ENCODE measurements at regions not wholly inside any gene's neighbourhood (a gene's known extent, or its start where the extent isn't known, plus 50 kb on each side); places are given as distances from the start of the nearest gene placed in this dataset.

GRCh38 chr2:134103196-134103595 is 150.7 kb upstream of the MGAT5 start:
- Histone ChIP-seq H3K4me1 (replicated peaks in 1 of 2) (no peaks in the 10 kb centered on the region), H3K27ac (no peak overlapping the region), H3K4me3 (no peak overlapping the region)
- no peak for ATAC-seq (replicated peaks in 6 of 8)
- in situ Hi-C loops (cut with MboI; ENCODE audit: low pct_unique_long_range_greater_than_20kb in 2 of 9, low sequenced_read_pairs in 9 of 9, unreplicated experiment in 9 of 9) = loop anchor here in 8 of 9 experiments (25.0 kb wide), 7 partner anchors 109 to 809 kb away; partner anchors contain the start of gene CCNT2 (in 2 of the 8)
- WGBS, 10 experiments = 29 to 93% (median 81%) methylated on average over 2 of the region's 2 CpGs; no CpG with 5 or more reads in 6 of the 10 experiments

DNA sequence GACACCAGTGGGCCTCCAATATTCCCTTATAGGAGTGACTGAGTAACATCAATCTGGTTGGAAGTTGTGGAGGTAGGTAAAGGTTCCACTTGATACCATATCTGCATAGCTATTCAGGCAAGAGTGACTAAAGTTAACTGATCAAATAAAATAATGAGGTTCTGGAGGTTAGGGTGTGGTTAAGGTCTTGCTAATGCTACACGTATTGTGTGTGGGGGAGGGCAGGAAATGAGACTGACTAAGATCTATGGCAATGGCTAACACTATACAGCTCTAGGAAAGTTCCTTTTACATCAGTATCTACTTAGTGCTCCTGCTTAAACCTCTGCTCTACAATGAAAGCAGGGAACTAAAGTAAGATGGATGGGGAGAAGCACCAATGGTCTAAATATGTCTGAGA is 149.1 kb upstream of the MGAT5 start:
- in situ Hi-C loops (cut with MboI; ENCODE audit: low pct_unique_long_range_greater_than_20kb in 2 of 9, low sequenced_read_pairs in 9 of 9, unreplicated experiment in 9 of 9) = loop anchor here in 8 of 9 experiments (25.0 kb wide), 7 partner anchors 108 to 808 kb away; partner anchors contain the start of gene CCNT2 (in 2 of the 8)
- H3K4me3 ChIP-seq = no peak overlapping the region
- no peaks in the 10 kb centered on the region for H3K4me1 ChIP-seq (replicated peaks in 1 of 2)
- no peak overlapping the region for H3K27ac ChIP-seq
- 0 to 83% (median 60%) methylated on average over 1 of the region's 1 CpG; no CpG with 5 or more reads in 3 of the 10 experiments for WGBS, 10 experiments
- no peak for ATAC-seq (replicated peaks in 6 of 8)

- no peak for ATAC-seq (replicated peaks in 6 of 8)
- Histone ChIP-seq H3K4me3 (no peak overlapping the region), H3K4me1 (replicated peaks in 1 of 2) (no peaks in the 10 kb centered on the region), H3K27ac (no peak overlapping the region)
- in situ Hi-C loops (cut with MboI; ENCODE audit: low pct_unique_long_range_greater_than_20kb in 2 of 9, low sequenced_read_pairs in 9 of 9, unreplicated experiment in 9 of 9) = loop anchor here in 8 of 9 experiments (25.0 kb wide), 7 partner anchors 105 to 805 kb away; partner anchors contain the start of gene CCNT2 (in 2 of the 8)
- 20 to 83% (median 48%) methylated on average over 1 to 3 of the region's 3 CpGs; no CpG with 5 or more reads in 3 of the 10 experiments for WGBS, 10 experiments
Measured at GRCh38 chr2:134107402-134107801, 146.5 kb upstream of the MGAT5 start.

GRCh38 chr2:134108113-134108512 is 145.8 kb upstream of the MGAT5 start:
- Histone ChIP-seq H3K27ac (no peak overlapping the region), H3K4me3 (no peak overlapping the region), H3K4me1 (replicated peaks in 1 of 2) (no peaks in the 10 kb centered on the region)
- 67 to 100% (median 92%) methylated on average over 1 to 4 of the region's 4 CpGs; no CpG with 5 or more reads in 3 of the 10 experiments for WGBS, 10 experiments
- in situ Hi-C loops (cut with MboI; ENCODE audit: low pct_unique_long_range_greater_than_20kb in 2 of 9, low sequenced_read_pairs in 9 of 9, unreplicated experiment in 9 of 9) = loop anchor here in 8 of 9 experiments (25.0 kb wide), 7 partner anchors 104 to 804 kb away; partner anchors contain the start of gene CCNT2 (in 2 of the 8)
- ATAC-seq (replicated peaks in 6 of 8) = no peak

DNA sequence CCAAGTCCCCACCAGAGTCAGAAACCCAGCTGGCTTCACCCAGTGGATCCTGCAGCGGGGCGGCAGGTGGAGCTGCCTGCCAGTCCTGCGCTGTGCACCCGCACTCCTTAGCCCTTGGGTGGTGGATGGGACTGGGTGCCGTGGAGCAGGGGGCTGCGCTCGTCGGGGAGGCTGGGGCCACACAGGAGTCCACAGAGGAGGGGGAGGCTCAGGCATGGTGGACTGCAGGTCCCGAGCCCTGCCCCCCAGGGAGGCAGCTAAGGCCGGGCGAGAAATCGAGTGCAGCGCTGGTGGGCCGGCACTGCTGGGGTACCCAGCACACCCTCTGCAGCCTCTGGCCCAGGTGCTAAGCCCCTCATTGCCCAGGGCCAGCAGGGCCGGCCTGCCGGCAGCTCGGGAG is 144.6 kb upstream of the MGAT5 start:
- in situ Hi-C loops (cut with MboI; ENCODE audit: low pct_unique_long_range_greater_than_20kb in 2 of 9, low sequenced_read_pairs in 9 of 9, unreplicated experiment in 9 of 9) = loop anchor here in 8 of 9 experiments (25.0 kb wide), 7 partner anchors 103 to 803 kb away; partner anchors contain the start of gene CCNT2 (in 2 of the 8)
- Histone ChIP-seq H3K4me3 (no peak overlapping the region), H3K4me1 (replicated peaks in 1 of 2) (no peaks in the 10 kb centered on the region), H3K27ac (no peak overlapping the region)
- ATAC-seq (replicated peaks in 6 of 8) = no peak
- WGBS, 10 experiments = 100% methylated on average over 4 of the region's 17 CpGs; no CpG with 5 or more reads in 8 of the 10 experiments

GRCh38 chr2:134109725-134110124 is 144.1 kb upstream of the MGAT5 start:
- WGBS, 10 experiments = 83 to 100% (median 92%) methylated on average over 1 to 10 of the region's 13 CpGs; no CpG with 5 or more reads in 2 of the 10 experiments
- Histone ChIP-seq H3K4me3 (no peak overlapping the region), H3K27ac (no peak overlapping the region), H3K4me1 (replicated peaks in 1 of 2) (no peaks in the 10 kb centered on the region)
- no peak for ATAC-seq (replicated peaks in 6 of 8)
- in situ Hi-C loops (cut with MboI; ENCODE audit: low pct_unique_long_range_greater_than_20kb in 2 of 9, low sequenced_read_pairs in 9 of 9, unreplicated experiment in 9 of 9) = loop anchor here in 8 of 9 experiments (10.0 to 25.0 kb wide), 8 partner anchors 103 to 803 kb away; partner anchors contain the start of gene CCNT2 (in 2 of the 8)

- no peak for ATAC-seq (replicated peaks in 6 of 8)
- no peak overlapping the region for H3K4me3 ChIP-seq
- WGBS, 10 experiments = 60 to 100% (median 90%) methylated on average over 1 to 3 of the region's 3 CpGs; no CpG with 5 or more reads in 3 of the 10 experiments
- in situ Hi-C loops (cut with MboI; ENCODE audit: low pct_unique_long_range_greater_than_20kb in 2 of 9, low sequenced_read_pairs in 9 of 9, unreplicated experiment in 9 of 9) = loop anchor here in 8 of 9 experiments (10.0 to 25.0 kb wide), 8 partner anchors 102 to 802 kb away; partner anchors contain the start of gene CCNT2 (in 2 of the 8)
- no peak overlapping the region for H3K27ac ChIP-seq
- no peaks in the 10 kb centered on the region for H3K4me1 ChIP-seq (replicated peaks in 1 of 2)
Measured at GRCh38 chr2:134110532-134110931, 143.3 kb upstream of the MGAT5 start.

- no peak for ATAC-seq (replicated peaks in 6 of 8)
- H3K4me1 ChIP-seq (replicated peaks in 1 of 2) = peaks cover 14 to 20% of the 10 kb centered on the region in 2 donors
- 0 to 85% (median 40%) methylated on average over 1 to 2 of the region's 2 CpGs; no CpG with 5 or more reads in 1 of the 10 experiments for WGBS, 10 experiments
- in situ Hi-C loops (cut with MboI; ENCODE audit: low pct_unique_long_range_greater_than_20kb in 2 of 9, low sequenced_read_pairs in 9 of 9, unreplicated experiment in 9 of 9) = loop anchor here in 8 of 9 experiments (10.0 to 25.0 kb wide), 8 partner anchors 95 to 795 kb away; partner anchors contain the start of gene CCNT2 (in 2 of the 8)
- no peak overlapping the region for H3K27ac ChIP-seq
- H3K4me3 ChIP-seq = no peak overlapping the region
Measured at GRCh38 chr2:134117676-134118075, 136.2 kb upstream of the MGAT5 start.

- peaks cover 14 to 22% of the 10 kb centered on the region in 2 donors for H3K4me1 ChIP-seq (replicated peaks in 1 of 2)
- peak; percentile 19 to 39 (median 36) for ATAC-seq (replicated peaks in 6 of 8)
- in situ Hi-C loops (cut with MboI; ENCODE audit: low pct_unique_long_range_greater_than_20kb in 2 of 9, low sequenced_read_pairs in 9 of 9, unreplicated experiment in 9 of 9) = loop anchor here in 8 of 9 experiments (10.0 to 25.0 kb wide), 8 partner anchors 94 to 794 kb away; partner anchors contain the start of gene CCNT2 (in 2 of the 8)
- WGBS, 10 experiments = 0 to 80% (median 26%) methylated on average over 1 to 8 of the region's 8 CpGs; no CpG with 5 or more reads in 1 of the 10 experiments
- H3K4me3 ChIP-seq = no peak overlapping the region
- H3K27ac ChIP-seq = no peak overlapping the region
Measured at GRCh38 chr2:134118279-134119116, 135.4 kb upstream of the MGAT5 start.

GRCh38 chr2:134119117-134119712 is 134.7 kb upstream of the MGAT5 start:
- peaks cover 18 to 27% of the 10 kb centered on the region in 2 donors for H3K4me1 ChIP-seq (replicated peaks in 1 of 2)
- in situ Hi-C loops (cut with MboI; ENCODE audit: low pct_unique_long_range_greater_than_20kb in 2 of 9, low sequenced_read_pairs in 9 of 9, unreplicated experiment in 9 of 9) = loop anchor here in 8 of 9 experiments (10.0 to 25.0 kb wide), 8 partner anchors 93 to 793 kb away; partner anchors contain the start of gene CCNT2 (in 2 of the 8)
- no peak overlapping the region for H3K27ac ChIP-seq
- H3K4me3 ChIP-seq = peak overlapping the region; percentile 67 to 89 (median 69)
- peak in 1 of 8 experiments; percentile 5 for ATAC-seq (replicated peaks in 6 of 8)
- 0 to 48% (median 37%) methylated on average over 1 to 7 of the region's 10 CpGs; no CpG with 5 or more reads in 1 of the 10 experiments for WGBS, 10 experiments

DNA sequence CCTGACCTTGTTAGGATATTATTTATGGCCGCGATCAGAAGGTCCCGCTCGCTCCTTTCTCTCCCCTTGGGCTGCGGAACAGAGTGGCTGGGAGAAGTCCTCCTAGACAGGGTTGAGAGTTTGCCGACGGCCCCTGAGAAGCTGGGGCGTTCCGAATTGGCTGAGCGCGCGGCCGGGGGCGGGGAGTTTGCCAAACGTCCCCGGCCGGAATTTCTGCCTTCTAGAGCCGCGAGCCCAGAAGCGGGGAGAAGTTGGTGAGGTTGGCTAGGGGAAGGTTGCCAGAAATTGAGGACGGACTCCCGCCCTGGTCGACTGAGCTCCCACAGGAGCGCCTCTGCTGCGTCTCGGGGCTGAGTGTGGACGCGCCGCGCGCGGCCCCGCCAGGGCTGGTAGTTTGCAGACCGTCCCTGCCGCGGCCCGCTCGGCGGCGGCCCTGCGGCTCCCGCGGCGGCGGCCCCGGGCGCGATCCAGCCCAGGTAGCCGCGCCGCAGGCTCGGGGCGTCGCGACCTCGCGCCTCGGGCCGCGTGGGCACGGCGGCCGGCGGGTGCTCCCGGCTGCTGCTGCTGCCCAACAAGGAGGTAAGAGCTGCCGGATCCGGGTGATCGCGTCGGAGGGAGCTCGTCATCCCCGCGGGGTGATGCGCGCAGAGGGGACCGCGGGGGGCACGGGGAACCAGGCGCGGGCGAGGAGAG is 134.0 kb upstream of the MGAT5 start:
- in situ Hi-C loops (cut with MboI; ENCODE audit: low pct_unique_long_range_greater_than_20kb in 2 of 9, low sequenced_read_pairs in 9 of 9, unreplicated experiment in 9 of 9) = loop anchor here (10.0 to 25.0 kb wide), 9 partner anchors 92 to 792 kb away; partner anchors contain the start of gene CCNT2 (in 2 of the 9)
- peak; percentile 62 to 79 (median 70) for ATAC-seq (replicated peaks in 6 of 8)
- H3K4me3 ChIP-seq = peak overlapping the region; percentile 67 to 89 (median 69)
- peaks cover 22 to 31% of the 10 kb centered on the region in 2 donors for H3K4me1 ChIP-seq (replicated peaks in 1 of 2)
- H3K27ac ChIP-seq = peak overlapping the region; percentile 73
- WGBS, 10 experiments = 0% methylated on average over 1 to 4 of the region's 81 CpGs; no CpG with 5 or more reads in 8 of the 10 experiments

GRCh38 chr2:134120406-134120732 is 133.5 kb upstream of the MGAT5 start:
- WGBS, 10 experiments = no CpG with 5 or more reads among the region's 37 CpGs
- Histone ChIP-seq H3K4me3 (peak overlapping the region; percentile 67 to 89 (median 69)), H3K27ac (peak overlapping the region; percentile 73), H3K4me1 (replicated peaks in 1 of 2) (peaks cover 22 to 31% of the 10 kb centered on the region in 2 donors)
- in situ Hi-C loops (cut with MboI; ENCODE audit: low pct_unique_long_range_greater_than_20kb in 2 of 9, low sequenced_read_pairs in 9 of 9, unreplicated experiment in 9 of 9) = loop anchor here (10.0 to 25.0 kb wide), 9 partner anchors 92 to 792 kb away; partner anchors contain the start of gene CCNT2 (in 2 of the 9)
- peak; percentile 0 to 44 (median 31) for ATAC-seq (replicated peaks in 6 of 8)

All from motor neuron (in vitro differentiated cells).